Smooth muscle cell (in vitro differentiated cells): ENCODE measurements at regions not wholly inside any gene's neighbourhood (a gene's known extent, or its start where the extent isn't known, plus 50 kb on each side); places are given as distances from the start of the nearest gene placed in this dataset.

ENCODE experiments used
- DNase-seq: peaks from one replicate; lab custom pipeline; 2025; ENCODE audit not compliant: unreplicated experiment; lab: John Stamatoyannopoulos, UW
- H2AFZ ChIP-seq: fragments of 200-600 bp; sonication (generic); 2 replicates; pipeline ENCODE4 v1.6.0; 2016; ENCODE audit warnings: antibody characterized with exemption, low read depth, mild to moderate bottlenecking
- H3F3A ChIP-seq: fragments of 200-600 bp; sonication (generic); 2 replicates; pipeline ENCODE4 v1.6.0; 2017; ENCODE audit warnings: antibody characterized with exemption, low read depth
- H3K27ac ChIP-seq: fragments of 200-600 bp; sonication (generic); 2 replicates; pipeline ENCODE4 v1.5.1; 2016; ENCODE audit warnings: low read depth, mild to moderate bottlenecking
- H3K27me3 ChIP-seq: fragments of 200-600 bp; sonication (generic); 2 replicates; pipeline ENCODE4 v1.6.1; 2016; ENCODE audit warnings: low read depth, mild to moderate bottlenecking
- H3K36me3 ChIP-seq: fragments of 200-600 bp; sonication (generic); 2 replicates; pipeline ENCODE4 v1.5.1; 2016; ENCODE audit warnings: low read depth
- H3K4me1 ChIP-seq: fragments of 200-600 bp; sonication (generic); 2 replicates; pipeline ENCODE4 v1.5.1; 2016; ENCODE audit warnings: low read depth
- H3K4me2 ChIP-seq: fragments of 200-600 bp; sonication (generic); 2 replicates; pipeline ENCODE4 v1.6.0; 2016; ENCODE audit warnings: mild to moderate bottlenecking
- H3K4me3 ChIP-seq: fragments of 200-600 bp; sonication (generic); 2 replicates; pipeline ENCODE4 v1.5.1; 2016; ENCODE audit warnings: mild to moderate bottlenecking
- H3K79me2 ChIP-seq: fragments of 200-600 bp; sonication (generic); 2 replicates; pipeline ENCODE4 v1.6.0; 2016; ENCODE audit warnings: low read depth, mild to moderate bottlenecking
- H3K9ac ChIP-seq: fragments of 200-600 bp; sonication (generic); 2 replicates; pipeline ENCODE4 v1.6.0; 2016; ENCODE audit warnings: low read depth
- H3K9me3 ChIP-seq: fragments of 200-600 bp; sonication (generic); replicated peaks from 2 replicates; pipeline ENCODE4 v1.5.1; 2016; ENCODE audit warnings: low read depth
- H4K20me1 ChIP-seq: fragments of 200-600 bp; sonication (generic); 2 replicates; pipeline ENCODE4 v1.6.0; 2016; ENCODE audit warnings: low read depth
- WGBS: methylation state at CpG from one replicate; pipeline ENCODE4 v1.1.7; 2016; ENCODE audit warnings: low lambda C conversion rate; 5-methylcytosine and 5-hydroxymethylcytosine counted together
- TF ChIP-seq, protein P1 (sequence below): fragments of 200-600 bp; sonication (generic); IDR thresholded peaks from 2 replicates; pipeline ENCODE4 v1.5.1; 2017; ENCODE audit warnings: borderline replicate concordance, mild to moderate bottlenecking, antibody characterized with exemption; ENCODE audit not compliant: insufficient read depth, poor library complexity, severe bottlenecking

- Histone ChIP-seq H3K4me3 (no peak overlapping the region), H3K27ac (no peak overlapping the region), H3K4me2 (no peak overlapping the region), H3K27me3 (no peaks in the 10 kb centered on the region), H3K9me3 (no peaks in the 10 kb centered on the region), H3K4me1 (no peaks in the 10 kb centered on the region), H3K79me2 (no peaks in the 10 kb centered on the region), H2AFZ (no peak overlapping the region), H3K9ac (no peak overlapping the region), H3K36me3 (no peaks in the 10 kb centered on the region), H4K20me1 (no peaks in the 10 kb centered on the region), H3F3A (no peaks in the 10 kb centered on the region)
- no peak for DNase-seq
- TF ChIP-seq, protein P1, sequence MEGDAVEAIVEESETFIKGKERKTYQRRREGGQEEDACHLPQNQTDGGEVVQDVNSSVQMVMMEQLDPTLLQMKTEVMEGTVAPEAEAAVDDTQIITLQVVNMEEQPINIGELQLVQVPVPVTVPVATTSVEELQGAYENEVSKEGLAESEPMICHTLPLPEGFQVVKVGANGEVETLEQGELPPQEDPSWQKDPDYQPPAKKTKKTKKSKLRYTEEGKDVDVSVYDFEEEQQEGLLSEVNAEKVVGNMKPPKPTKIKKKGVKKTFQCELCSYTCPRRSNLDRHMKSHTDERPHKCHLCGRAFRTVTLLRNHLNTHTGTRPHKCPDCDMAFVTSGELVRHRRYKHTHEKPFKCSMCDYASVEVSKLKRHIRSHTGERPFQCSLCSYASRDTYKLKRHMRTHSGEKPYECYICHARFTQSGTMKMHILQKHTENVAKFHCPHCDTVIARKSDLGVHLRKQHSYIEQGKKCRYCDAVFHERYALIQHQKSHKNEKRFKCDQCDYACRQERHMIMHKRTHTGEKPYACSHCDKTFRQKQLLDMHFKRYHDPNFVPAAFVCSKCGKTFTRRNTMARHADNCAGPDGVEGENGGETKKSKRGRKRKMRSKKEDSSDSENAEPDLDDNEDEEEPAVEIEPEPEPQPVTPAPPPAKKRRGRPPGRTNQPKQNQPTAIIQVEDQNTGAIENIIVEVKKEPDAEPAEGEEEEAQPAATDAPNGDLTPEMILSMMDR, result no peak
Measured at GRCh38 chr2:57534358-57534757, 512.2 kb upstream of the VRK2 start.

DNA sequence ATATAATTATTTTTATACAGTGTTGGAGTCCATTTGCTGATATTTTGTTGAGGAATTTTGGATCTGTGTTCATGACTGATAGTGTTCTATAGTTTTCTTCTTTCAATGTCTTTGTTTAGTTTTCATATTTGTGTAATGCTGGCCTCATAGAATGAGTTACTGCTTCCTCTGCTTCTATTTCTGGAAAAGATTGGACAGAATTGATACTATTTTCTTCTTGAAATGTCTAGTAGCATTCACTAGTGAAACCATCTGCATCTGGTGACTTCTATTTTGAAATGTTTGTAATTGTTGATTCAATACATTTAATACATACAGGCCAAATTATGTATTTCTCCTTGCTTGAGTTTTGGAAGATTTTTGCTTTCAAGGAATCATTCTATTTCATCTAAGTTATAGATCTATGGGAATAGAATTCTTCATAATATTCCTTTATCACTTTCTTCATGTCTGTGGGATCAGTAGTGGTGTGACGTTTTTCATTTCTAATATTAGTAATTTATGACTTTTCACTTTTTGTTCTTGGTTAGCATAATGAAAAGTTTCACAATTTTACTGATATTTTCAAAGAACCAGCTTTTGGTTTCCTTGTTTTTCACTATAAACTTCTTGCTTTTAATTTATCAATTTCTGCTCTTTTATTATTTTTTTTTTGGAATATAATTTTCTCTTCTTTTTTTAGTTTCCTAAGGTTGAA lies 509.9 kb upstream of the VRK2 start:
- Histone ChIP-seq H3K4me3 (no peak overlapping the region), H3K9me3 (no peaks in the 10 kb centered on the region), H2AFZ (no peak overlapping the region), H3K9ac (no peak overlapping the region), H3K4me2 (no peak overlapping the region), H3F3A (no peaks in the 10 kb centered on the region), H3K79me2 (no peaks in the 10 kb centered on the region), H3K27ac (no peak overlapping the region), H3K27me3 (no peaks in the 10 kb centered on the region), H3K36me3 (no peaks in the 10 kb centered on the region), H3K4me1 (no peaks in the 10 kb centered on the region), H4K20me1 (no peaks in the 10 kb centered on the region)
- TF ChIP-seq, protein P1, result no peak
- 0% methylated on average over 1 of the region's 1 CpG for WGBS
- no peak for DNase-seq

DNA sequence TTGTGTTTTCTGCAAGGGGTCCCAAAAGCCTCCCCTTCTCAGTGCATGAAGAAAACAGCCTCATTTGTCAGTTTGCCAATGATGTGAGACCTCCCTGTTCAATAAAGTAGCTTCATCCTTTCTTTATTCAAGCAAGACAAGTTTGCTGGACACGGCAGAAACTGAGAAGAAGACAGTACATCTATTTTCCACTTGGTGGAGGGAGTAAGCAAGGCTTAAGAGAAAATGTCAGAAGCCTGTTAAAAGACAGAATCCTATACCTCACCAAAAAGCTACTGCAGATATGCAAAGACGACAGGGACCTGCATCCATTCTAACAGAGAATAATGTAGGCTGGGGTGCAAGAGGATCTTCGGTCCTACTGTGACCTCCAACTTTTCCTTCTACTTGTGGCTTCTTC lies 506.8 kb upstream of the VRK2 start:
- no peaks in the 10 kb centered on the region for H3K36me3 ChIP-seq
- H3K27me3 ChIP-seq, result no peaks in the 10 kb centered on the region
- no peak overlapping the region for H2AFZ ChIP-seq
- no peak overlapping the region for H3K27ac ChIP-seq
- TF ChIP-seq, protein P1, result no peak
- H3K9ac ChIP-seq, result no peak overlapping the region
- no peak overlapping the region for H3K4me2 ChIP-seq
- no peaks in the 10 kb centered on the region for H4K20me1 ChIP-seq
- H3K4me1 ChIP-seq, result no peaks in the 10 kb centered on the region
- no peaks in the 10 kb centered on the region for H3F3A ChIP-seq
- no peak for DNase-seq
- no peaks in the 10 kb centered on the region for H3K79me2 ChIP-seq
- 91% methylated on average over 3 of the region's 3 CpGs for WGBS
- no peaks in the 10 kb centered on the region for H3K9me3 ChIP-seq
- H3K4me3 ChIP-seq, result no peak overlapping the region

- H2AFZ ChIP-seq, result no peak overlapping the region
- H4K20me1 ChIP-seq, result no peaks in the 10 kb centered on the region
- no peak overlapping the region for H3K4me2 ChIP-seq
- no peak for DNase-seq
- no peak overlapping the region for H3K4me3 ChIP-seq
- H3K9ac ChIP-seq, result no peak overlapping the region
- no peaks in the 10 kb centered on the region for H3K4me1 ChIP-seq
- no peak overlapping the region for H3K27ac ChIP-seq
- TF ChIP-seq, protein P1, result no peak
- WGBS, result 70% methylated on average over 2 of the region's 2 CpGs
- H3K36me3 ChIP-seq, result no peaks in the 10 kb centered on the region
- H3K79me2 ChIP-seq, result no peaks in the 10 kb centered on the region
- H3K9me3 ChIP-seq, result no peaks in the 10 kb centered on the region
- no peaks in the 10 kb centered on the region for H3F3A ChIP-seq
- no peaks in the 10 kb centered on the region for H3K27me3 ChIP-seq
Measured at GRCh38 chr2:57542081-57542480, 504.5 kb upstream of the VRK2 start.
